Stimulated activated CD4-positive, alpha-beta T cell treated with anti-CD3 and anti-CD28 coated beads, Interleukin-15, amount 100 ng/mL, for 24 hours (primary cell): ENCODE measurements at regions not wholly inside any gene's neighbourhood (a gene's known extent, or its start where the extent isn't known, plus 50 kb on each side); places are given as distances from the start of the nearest gene placed in this dataset.

Experiments used
- DNase-seq: peaks from one replicate; pipeline ENCODE4 v3.0.0-alpha.2; 2020

- no peak for DNase-seq
Observed at GRCh38 chr3:43206632-43207031, 79.7 kb upstream of the SNRK start.

GRCh38 chr3:43206105-43206504, 80.2 kb upstream of the SNRK start:
- no peak for DNase-seq

- DNase-seq: no peak
Observed at GRCh38 chr3:43203022-43203421, 83.3 kb upstream of the SNRK start.

GRCh38 chr3:43201581-43201980, 84.8 kb upstream of the SNRK start:
- no peak for DNase-seq

- no peak for DNase-seq
Observed at GRCh38 chr3:43199645-43200306, 86.6 kb upstream of the SNRK start.

GRCh38 chr3:43198791-43199644, 87.3 kb upstream of the SNRK start:
- no peak for DNase-seq

- DNase-seq: no peak
Observed at GRCh38 chr3:43198301-43198700, 88.0 kb upstream of the SNRK start.

GRCh38 chr3:43197181-43197580, 89.2 kb upstream of the SNRK start:
- no peak for DNase-seq

GRCh38 chr3:43196721-43197120, 89.6 kb upstream of the SNRK start:
- no peak for DNase-seq

- DNase-seq: no peak
Observed at GRCh38 chr3:43195115-43195498, 89.2 kb upstream of the POMGNT2 start.

- peak; percentile 27 for DNase-seq
Observed at GRCh38 chr3:43194490-43195114, 88.7 kb upstream of the POMGNT2 start.

GRCh38 chr3:43194069-43194468, 88.2 kb upstream of the POMGNT2 start:
- DNase-seq: no peak

- no peak for DNase-seq
Observed at GRCh38 chr3:43192028-43192427, 86.1 kb upstream of the POMGNT2 start.

GRCh38 chr3:43191116-43191515, 85.2 kb upstream of the POMGNT2 start:
- no peak for DNase-seq

- DNase-seq: no peak
Observed at GRCh38 chr3:43190670-43191069, 84.8 kb upstream of the POMGNT2 start.

GRCh38 chr3:43187836-43188479, 82.1 kb upstream of the POMGNT2 start:
- no peak for DNase-seq

- DNase-seq: no peak
Observed at GRCh38 chr3:43185983-43186314, 80.1 kb upstream of the POMGNT2 start.

GRCh38 chr3:43185274-43185982, 79.5 kb upstream of the POMGNT2 start:
- DNase-seq: no peak

GRCh38 chr3:43183456-43183855, 77.6 kb upstream of the POMGNT2 start:
- DNase-seq: no peak

GRCh38 chr3:43181202-43181821, 75.4 kb upstream of the POMGNT2 start:
- DNase-seq: peak; percentile 68

- DNase-seq: no peak
Observed at GRCh38 chr3:43180694-43181093, 74.8 kb upstream of the POMGNT2 start.

GRCh38 chr3:43180027-43180426, 74.1 kb upstream of the POMGNT2 start:
- DNase-seq: peak; percentile 23
